ENCODE measurements at regions not wholly inside any gene's neighbourhood (a gene's known extent, or its start where the extent isn't known, plus 50 kb on each side); places are given as distances from the start of the nearest gene placed in this dataset.
"Not testable (repeated sequence)": the region's sequence is repeated elsewhere in the genome, so short reads cannot be mapped to it uniquely, and the experiment has no call there.

DNA sequence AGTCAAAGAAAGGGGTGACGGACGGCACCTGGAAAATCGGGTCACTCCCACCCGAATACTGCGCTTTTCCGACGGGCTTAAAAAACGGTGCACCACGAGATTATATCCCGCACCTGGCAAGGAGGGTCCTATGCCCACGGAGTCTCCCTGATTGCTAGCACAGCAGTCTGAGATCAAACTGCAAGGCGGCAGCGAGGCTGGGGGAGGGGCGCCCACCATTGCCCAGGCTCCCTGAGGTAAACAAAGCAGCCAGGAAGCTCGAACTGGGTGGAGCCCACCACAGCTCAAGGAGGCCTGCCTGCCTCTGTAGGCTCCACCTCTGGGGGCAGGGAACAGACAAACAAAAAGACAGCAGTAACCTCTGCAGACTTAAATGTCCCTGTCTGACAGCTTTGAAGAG is 335.7 kb downstream of the SEC16B start:
- TF ChIP-seq, protein P1, sequence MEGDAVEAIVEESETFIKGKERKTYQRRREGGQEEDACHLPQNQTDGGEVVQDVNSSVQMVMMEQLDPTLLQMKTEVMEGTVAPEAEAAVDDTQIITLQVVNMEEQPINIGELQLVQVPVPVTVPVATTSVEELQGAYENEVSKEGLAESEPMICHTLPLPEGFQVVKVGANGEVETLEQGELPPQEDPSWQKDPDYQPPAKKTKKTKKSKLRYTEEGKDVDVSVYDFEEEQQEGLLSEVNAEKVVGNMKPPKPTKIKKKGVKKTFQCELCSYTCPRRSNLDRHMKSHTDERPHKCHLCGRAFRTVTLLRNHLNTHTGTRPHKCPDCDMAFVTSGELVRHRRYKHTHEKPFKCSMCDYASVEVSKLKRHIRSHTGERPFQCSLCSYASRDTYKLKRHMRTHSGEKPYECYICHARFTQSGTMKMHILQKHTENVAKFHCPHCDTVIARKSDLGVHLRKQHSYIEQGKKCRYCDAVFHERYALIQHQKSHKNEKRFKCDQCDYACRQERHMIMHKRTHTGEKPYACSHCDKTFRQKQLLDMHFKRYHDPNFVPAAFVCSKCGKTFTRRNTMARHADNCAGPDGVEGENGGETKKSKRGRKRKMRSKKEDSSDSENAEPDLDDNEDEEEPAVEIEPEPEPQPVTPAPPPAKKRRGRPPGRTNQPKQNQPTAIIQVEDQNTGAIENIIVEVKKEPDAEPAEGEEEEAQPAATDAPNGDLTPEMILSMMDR (conservative IDR thresholded peaks at IDR 0.05; ENCODE audit: low read length) = not testable (repeated sequence)
- not testable (repeated sequence) for TF ChIP-seq EZH2phosphoT487 (IDR thresholded peaks at IDR 0.05; ENCODE audit: borderline replicate concordance)
